ENCODE measurements at regions not wholly inside any gene's neighbourhood (a gene's known extent, or its start where the extent isn't known, plus 50 kb on each side); places are given as distances from the start of the nearest gene placed in this dataset.
"Not testable (repeated sequence)": the region's sequence is repeated elsewhere in the genome, so short reads cannot be mapped to it uniquely, and the experiment has no call there.

GRCh38 chr18:977732-978131, 73.1 kb downstream of the ADCYAP1 start:
- DNase-seq; H3K36me3 ChIP-seq (ENCODE audit: low read depth); ATAC-seq; H3K4me3 ChIP-seq; H3K9me3 ChIP-seq; H3K4me1 ChIP-seq (ENCODE audit: low read depth); intact Hi-C loops (cut with DNase I, micrococcal nuclease): not testable (repeated sequence)

GRCh38 chr18:980586-980985, 75.9 kb downstream of the ADCYAP1 start:
- Histone ChIP-seq H3K4me1 (ENCODE audit: low read depth) (no peaks in the 10 kb centered on the region), H3K9me3 (peaks cover 6% of the 10 kb centered on the region), H3K4me3 (no peak overlapping the region), H3K36me3 (ENCODE audit: low read depth) (no peaks in the 10 kb centered on the region)
- intact Hi-C loops (cut with DNase I, micrococcal nuclease) = no loop called here
- DNase-seq = no peak
- TF ChIP-seq CTCF (IDR thresholded peaks at IDR 0.05) = no peak
- ATAC-seq = no peak

- ATAC-seq (no peak), DNase-seq (no peak)
- Histone ChIP-seq H3K36me3 (ENCODE audit: low read depth) (no peaks in the 10 kb centered on the region), H3K4me3 (no peak overlapping the region), H3K9me3 (peaks cover 6% of the 10 kb centered on the region), H3K4me1 (ENCODE audit: low read depth) (no peaks in the 10 kb centered on the region)
- no peak for TF ChIP-seq CTCF (IDR thresholded peaks at IDR 0.05)
- intact Hi-C loops (cut with DNase I, micrococcal nuclease) = no loop called here
These were observed 79.3 kb downstream of the ADCYAP1 start for GRCh38 chr18:984004-984403.

- TF ChIP-seq CTCF (IDR thresholded peaks at IDR 0.05) = no peak
- H3K36me3 ChIP-seq (ENCODE audit: low read depth) = no peaks in the 10 kb centered on the region
- ATAC-seq (no peak), DNase-seq (no peak)
- intact Hi-C loops (cut with DNase I, micrococcal nuclease) = no loop called here
- no peak overlapping the region for H3K4me3 ChIP-seq
- H3K9me3 ChIP-seq = peaks cover 1% of the 10 kb centered on the region
- no peaks in the 10 kb centered on the region for H3K4me1 ChIP-seq (ENCODE audit: low read depth)
These were observed 80.6 kb downstream of the ADCYAP1 start for GRCh38 chr18:985212-985661.

GRCh38 chr18:986051-986450, 81.4 kb downstream of the ADCYAP1 start:
- Histone ChIP-seq H3K9me3 (peaks cover 6% of the 10 kb centered on the region), H3K4me3 (no peak overlapping the region), H3K36me3 (ENCODE audit: low read depth) (no peaks in the 10 kb centered on the region), H3K4me1 (ENCODE audit: low read depth) (no peaks in the 10 kb centered on the region)
- ATAC-seq (no peak), DNase-seq (no peak)
- intact Hi-C loops (cut with DNase I, micrococcal nuclease) = no loop called here
- TF ChIP-seq CTCF (IDR thresholded peaks at IDR 0.05) = no peak

GRCh38 chr18:986552-986951, 81.9 kb downstream of the ADCYAP1 start:
- ATAC-seq (no peak), DNase-seq (no peak)
- Histone ChIP-seq H3K4me1 (ENCODE audit: low read depth) (no peaks in the 10 kb centered on the region), H3K4me3 (no peak overlapping the region), H3K36me3 (ENCODE audit: low read depth) (no peaks in the 10 kb centered on the region), H3K9me3 (peaks cover 6% of the 10 kb centered on the region)
- intact Hi-C loops (cut with DNase I, micrococcal nuclease) = no loop called here
- no peak for TF ChIP-seq CTCF (IDR thresholded peaks at IDR 0.05)

Measured in mucosa of descending colon (tissue), 3 donors.